ENCODE measurements at regions not wholly inside any gene's neighbourhood (a gene's known extent, or its start where the extent isn't known, plus 50 kb on each side); places are given as distances from the start of the nearest gene placed in this dataset.

DNA sequence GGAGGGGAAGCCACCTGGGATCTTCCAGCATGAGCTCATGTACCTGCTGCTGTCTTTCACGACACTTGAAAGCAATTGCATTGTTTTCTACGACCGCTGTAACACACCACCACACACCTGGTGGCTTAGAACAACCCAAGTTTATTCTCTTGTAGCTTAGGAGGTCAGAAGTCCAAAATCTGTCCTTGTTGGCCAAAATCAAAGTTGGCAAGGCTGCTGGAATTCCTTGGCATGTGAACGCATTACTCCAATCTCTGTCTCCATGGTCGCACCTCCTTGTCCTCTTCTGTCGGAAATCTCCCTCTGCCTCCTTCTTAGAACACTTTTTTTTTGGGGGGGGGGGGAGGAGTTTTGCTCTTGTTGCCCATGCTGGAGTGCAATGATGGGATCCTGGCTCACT, 305.7 kb downstream of the BAMBI start:
- POLR2A ChIA-PET = no interaction called here
- DNase-seq (ENCODE audit: extremely low spot score) = no peak
- CTCF ChIA-PET = no interaction called here
- TF ChIP-seq, protein P1, sequence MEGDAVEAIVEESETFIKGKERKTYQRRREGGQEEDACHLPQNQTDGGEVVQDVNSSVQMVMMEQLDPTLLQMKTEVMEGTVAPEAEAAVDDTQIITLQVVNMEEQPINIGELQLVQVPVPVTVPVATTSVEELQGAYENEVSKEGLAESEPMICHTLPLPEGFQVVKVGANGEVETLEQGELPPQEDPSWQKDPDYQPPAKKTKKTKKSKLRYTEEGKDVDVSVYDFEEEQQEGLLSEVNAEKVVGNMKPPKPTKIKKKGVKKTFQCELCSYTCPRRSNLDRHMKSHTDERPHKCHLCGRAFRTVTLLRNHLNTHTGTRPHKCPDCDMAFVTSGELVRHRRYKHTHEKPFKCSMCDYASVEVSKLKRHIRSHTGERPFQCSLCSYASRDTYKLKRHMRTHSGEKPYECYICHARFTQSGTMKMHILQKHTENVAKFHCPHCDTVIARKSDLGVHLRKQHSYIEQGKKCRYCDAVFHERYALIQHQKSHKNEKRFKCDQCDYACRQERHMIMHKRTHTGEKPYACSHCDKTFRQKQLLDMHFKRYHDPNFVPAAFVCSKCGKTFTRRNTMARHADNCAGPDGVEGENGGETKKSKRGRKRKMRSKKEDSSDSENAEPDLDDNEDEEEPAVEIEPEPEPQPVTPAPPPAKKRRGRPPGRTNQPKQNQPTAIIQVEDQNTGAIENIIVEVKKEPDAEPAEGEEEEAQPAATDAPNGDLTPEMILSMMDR (IDR thresholded peaks at IDR 0.05; ENCODE audit: control extremely low read depth, extremely low read depth, low read depth, missing control alignments) = no peak

DNA sequence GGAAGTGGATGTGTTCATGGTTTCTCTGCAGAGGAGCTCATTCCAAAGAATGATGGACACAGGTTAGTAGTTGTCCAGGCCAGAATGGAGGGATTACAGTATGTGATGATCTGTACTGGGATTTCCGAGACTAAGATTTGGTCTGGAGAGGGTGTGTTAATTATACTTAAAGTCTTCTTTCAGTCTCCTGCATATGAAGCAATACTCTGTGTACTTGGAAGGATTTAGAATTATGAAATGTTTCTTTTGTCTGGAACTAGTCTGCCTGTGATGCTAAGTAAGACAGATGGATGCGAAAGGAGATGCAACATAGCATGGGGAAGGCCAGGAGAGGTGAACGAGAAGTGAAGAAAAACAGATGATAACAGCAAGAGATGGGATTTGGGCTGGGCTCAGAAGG, 305.1 kb upstream of the LYZL1 start:
- POLR2A ChIA-PET = no interaction called here
- CTCF ChIA-PET = interaction anchor here (1.1 kb wide), 1 partner anchor 17 kb away, joined by 3 read pairs; no protein-coding TSS in a partner anchor

DNA sequence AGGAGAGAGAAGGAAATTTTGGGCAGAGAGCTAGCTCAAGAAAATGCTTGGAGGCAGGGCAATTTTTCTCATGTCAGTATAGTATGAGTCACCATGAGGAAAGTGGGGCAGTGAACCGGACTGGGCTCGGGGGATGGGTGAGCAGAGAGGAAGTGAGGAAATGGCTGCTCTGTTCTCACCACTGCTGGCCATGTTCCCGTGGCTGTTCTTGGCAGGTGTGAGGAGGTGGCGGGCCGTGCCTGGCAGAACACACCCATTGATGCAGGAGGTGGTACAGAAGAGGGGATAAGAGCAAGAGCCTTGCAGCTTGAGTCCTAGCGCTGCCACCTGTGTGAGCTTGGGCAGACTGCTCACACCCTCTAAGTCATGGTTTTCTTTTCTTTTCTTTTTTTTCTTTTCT, 304.4 kb upstream of the LYZL1 start:
- ChIA-PET CTCF (interaction anchor here (1.1 kb wide), 1 partner anchor 18 kb away, joined by 3 read pairs; no protein-coding TSS in a partner anchor), POLR2A (no interaction called here)

More for the DNA sequence above, 305.1 kb upstream of the LYZL1 start:
- no peak for DNase-seq (ENCODE audit: extremely low spot score)
- TF ChIP-seq, protein P1 (IDR thresholded peaks at IDR 0.05; ENCODE audit: control extremely low read depth, extremely low read depth, low read depth, missing control alignments) = no peak

DNA sequence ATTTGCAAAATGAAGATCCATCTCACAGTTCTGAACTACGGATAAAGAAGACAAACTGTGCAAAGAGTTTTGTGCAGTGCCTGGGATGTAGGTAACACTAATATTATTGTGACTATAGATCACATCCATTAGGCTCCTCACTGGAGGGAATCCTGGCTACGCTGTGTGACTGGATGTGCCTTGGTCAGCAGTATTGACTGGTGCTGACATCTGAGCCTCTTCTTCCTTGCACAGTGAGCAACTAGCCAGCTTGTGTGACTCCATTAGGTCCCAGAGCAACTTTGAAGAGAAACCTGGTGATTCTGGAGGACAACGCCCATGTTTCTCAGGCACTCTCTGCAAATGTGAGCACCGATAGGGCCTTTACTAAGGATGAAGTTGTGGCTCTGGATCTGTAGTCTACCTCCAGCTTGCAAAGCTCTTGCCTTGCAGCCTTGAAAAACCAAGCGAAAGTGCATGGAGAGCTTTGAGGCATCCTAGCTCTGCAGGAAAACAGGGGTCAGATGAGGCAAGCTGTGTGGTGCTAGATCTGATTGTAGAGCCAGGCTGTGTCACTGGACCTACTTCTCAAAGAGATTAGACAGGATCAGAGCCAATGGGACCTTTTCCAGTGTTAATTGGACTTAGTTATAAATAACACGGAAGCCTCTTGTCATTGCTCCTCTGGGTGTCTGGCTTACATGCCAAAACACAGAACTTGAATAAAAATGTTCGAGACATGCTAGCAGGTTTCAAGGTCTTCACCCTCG, 303.6 kb upstream of the LYZL1 start:
- CTCF ChIA-PET = no interaction called here
- TF ChIP-seq, protein P1 (IDR thresholded peaks at IDR 0.05; ENCODE audit: control extremely low read depth, extremely low read depth, low read depth, missing control alignments) = no peak
- no peak for DNase-seq (ENCODE audit: extremely low spot score)
- POLR2A ChIA-PET = no interaction called here

More for the DNA sequence above, 304.4 kb upstream of the LYZL1 start:
- peak; percentile 16 for DNase-seq (ENCODE audit: extremely low spot score)
- TF ChIP-seq, protein P1 (IDR thresholded peaks at IDR 0.05; ENCODE audit: control extremely low read depth, extremely low read depth, low read depth, missing control alignments) = no peak

DNA sequence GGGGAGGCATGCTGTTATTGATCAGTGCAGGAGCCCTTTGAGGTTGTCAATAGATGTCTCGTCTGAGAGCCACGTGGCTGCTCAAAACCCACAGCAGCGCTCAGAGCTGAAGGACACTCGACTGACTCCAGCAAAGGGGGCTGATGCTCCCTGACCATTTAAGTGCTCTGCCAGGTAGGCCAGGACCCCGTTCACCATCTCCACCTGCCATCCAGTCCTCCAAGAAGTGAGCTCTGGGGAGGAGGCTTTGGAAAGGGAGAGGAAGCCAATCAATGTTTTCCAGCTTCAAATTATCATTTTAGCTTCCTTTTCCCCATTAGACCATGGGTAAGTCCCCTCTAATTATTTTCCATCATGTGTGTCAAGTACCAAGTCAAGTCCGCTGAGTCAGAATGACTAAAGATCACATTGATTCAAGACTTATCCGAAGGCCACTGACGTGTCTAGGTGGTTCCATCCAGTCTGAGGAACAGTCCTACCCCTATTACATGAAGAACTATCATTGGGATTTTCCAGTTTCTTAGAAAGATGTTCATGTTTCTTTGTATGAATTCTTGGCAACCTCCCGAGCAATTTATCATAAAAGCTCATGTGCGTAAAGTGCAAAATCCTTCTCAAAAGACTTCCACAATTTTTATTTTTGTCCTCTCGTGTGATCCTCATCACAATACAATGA, 302.6 kb upstream of the LYZL1 start:
- TF ChIP-seq, protein P1 (IDR thresholded peaks at IDR 0.05; ENCODE audit: control extremely low read depth, extremely low read depth, low read depth, missing control alignments) = no peak
- DNase-seq (ENCODE audit: extremely low spot score) = no peak
- ChIA-PET CTCF (interaction anchor here (0.7 kb wide), 1 partner anchor 313 kb away, joined by 3 read pairs; no protein-coding TSS in a partner anchor), POLR2A (no interaction called here)

DNA sequence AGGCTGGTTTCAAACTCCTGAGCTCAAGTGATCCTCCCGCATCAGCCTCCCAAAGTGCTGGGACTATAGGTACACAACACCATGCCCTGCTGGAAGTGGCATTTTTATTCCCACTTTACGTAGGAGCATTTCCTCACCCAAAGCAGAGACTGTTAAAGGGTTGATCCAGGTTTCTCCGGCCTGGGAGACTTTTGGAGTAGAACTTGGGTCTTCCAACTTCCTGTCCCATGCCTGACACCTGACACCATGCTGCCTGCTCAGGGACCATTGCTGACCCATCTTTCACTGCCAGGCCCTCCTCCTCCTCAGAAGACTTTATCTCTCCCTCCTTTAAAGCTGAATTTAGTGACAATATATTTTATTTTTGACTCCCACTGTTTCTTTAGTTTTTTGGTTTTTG, 302.0 kb upstream of the LYZL1 start:
- ChIA-PET POLR2A (no interaction called here), CTCF (interaction anchor here (0.7 to 1.7 kb wide), 2 partner anchors 314 to 323 kb away, joined by 3 to 7 read pairs; no protein-coding TSS in a partner anchor)
- DNase-seq (ENCODE audit: extremely low spot score) = no peak
- TF ChIP-seq, protein P1 (IDR thresholded peaks at IDR 0.05; ENCODE audit: control extremely low read depth, extremely low read depth, low read depth, missing control alignments) = no peak

All from GM10248 (cell line).